HG03196 (cell line): ENCODE measurements at regions not wholly inside any gene's neighbourhood (a gene's known extent, or its start where the extent isn't known, plus 50 kb on each side); places are given as distances from the start of the nearest gene placed in this dataset.
"Not testable (repeated sequence)": the region's sequence is repeated elsewhere in the genome, so short reads cannot be mapped to it uniquely, and the experiment has no call there.

Source experiments
- ATAC-seq: cut with Tn5 transposase; IDR thresholded peaks from one replicate; pipeline ENCODE4 v1.9.1; 2021; ENCODE audit not compliant: unreplicated experiment

- ATAC-seq: no peak
Observed at GRCh38 chr6:22133357-22133756, 163.5 kb downstream of the PRL start.

- no peak for ATAC-seq
Observed at GRCh38 chr6:22134308-22134707, 162.5 kb downstream of the PRL start.

GRCh38 chr6:22135395-22135794, 161.4 kb downstream of the PRL start:
- ATAC-seq: no peak

- not testable (repeated sequence) for ATAC-seq
Observed at GRCh38 chr6:22140736-22141135, 156.1 kb downstream of the PRL start.

- no peak for ATAC-seq
Observed at GRCh38 chr6:22141241-22141745, 155.5 kb downstream of the PRL start.

- no peak for ATAC-seq
Observed at GRCh38 chr6:22142856-22143255, 154.0 kb downstream of the PRL start.

- ATAC-seq: no peak
Observed at GRCh38 chr6:22145376-22145775, 151.5 kb downstream of the PRL start.

GRCh38 chr6:22145823-22146677, 150.8 kb downstream of the PRL start:
- no peak for ATAC-seq

GRCh38 chr6:22146678-22146930, 150.2 kb downstream of the PRL start:
- ATAC-seq: no peak

- no peak for ATAC-seq
Observed at GRCh38 chr6:22146931-22147701, 149.7 kb downstream of the PRL start.

- no peak for ATAC-seq
Observed at GRCh38 chr6:22147921-22148776, 148.7 kb downstream of the PRL start.

GRCh38 chr6:22149096-22149495, 147.7 kb downstream of the PRL start:
- ATAC-seq: no peak

- no peak for ATAC-seq
Observed at GRCh38 chr6:22149501-22150367, 147.1 kb downstream of the PRL start.

GRCh38 chr6:22150368-22151035, 146.3 kb downstream of the PRL start:
- ATAC-seq: no peak

GRCh38 chr6:22151892-22152291, 144.9 kb downstream of the PRL start:
- no peak for ATAC-seq

- ATAC-seq: no peak
Observed at GRCh38 chr6:22152841-22153240, 144.0 kb downstream of the PRL start.

GRCh38 chr6:22153384-22154158, 143.3 kb downstream of the PRL start:
- ATAC-seq: no peak

- no peak for ATAC-seq
Observed at GRCh38 chr6:22155551-22155950, 141.3 kb downstream of the PRL start.

GRCh38 chr6:22157233-22157632, 139.6 kb downstream of the PRL start:
- ATAC-seq: no peak
